ENCODE measurements at regions not wholly inside any gene's neighbourhood (a gene's known extent, or its start where the extent isn't known, plus 50 kb on each side); places are given as distances from the start of the nearest gene placed in this dataset.

GRCh38 chr1:193944454-193944853 lies 758.0 kb upstream of the B3GALT2 start:
- Histone ChIP-seq H3K9ac (ENCODE audit: low read length in 3 of 3) (no peak overlapping the region), H3K4me1 (ENCODE audit: control insufficient read depth in 2 of 3, insufficient read depth in 2 of 3, low read depth in 1 of 3, low read length in 3 of 3) (no peaks in the 10 kb centered on the region), H3K27me3 (ENCODE audit: control insufficient read depth, insufficient read depth, low read length) (no peaks in the 10 kb centered on the region), H3K4me3 (ENCODE audit: low read length in 3 of 3) (no peak overlapping the region), H3K9me3 (ENCODE audit: control insufficient read depth in 2 of 3, insufficient read depth in 1 of 3, low read length in 3 of 3) (peaks cover 0 to 4% (median 0%) of the 10 kb centered on the region in 3 donors), H3K27ac (ENCODE audit: low read depth in 2 of 2, low read length in 2 of 2) (no peak overlapping the region), H3K36me3 (ENCODE audit: control insufficient read depth in 2 of 3, insufficient read depth in 3 of 3, low read length in 3 of 3) (no peaks in the 10 kb centered on the region)
- DNase-seq (no peak), FAIRE-seq (no peak)
- TF ChIP-seq, protein P1, sequence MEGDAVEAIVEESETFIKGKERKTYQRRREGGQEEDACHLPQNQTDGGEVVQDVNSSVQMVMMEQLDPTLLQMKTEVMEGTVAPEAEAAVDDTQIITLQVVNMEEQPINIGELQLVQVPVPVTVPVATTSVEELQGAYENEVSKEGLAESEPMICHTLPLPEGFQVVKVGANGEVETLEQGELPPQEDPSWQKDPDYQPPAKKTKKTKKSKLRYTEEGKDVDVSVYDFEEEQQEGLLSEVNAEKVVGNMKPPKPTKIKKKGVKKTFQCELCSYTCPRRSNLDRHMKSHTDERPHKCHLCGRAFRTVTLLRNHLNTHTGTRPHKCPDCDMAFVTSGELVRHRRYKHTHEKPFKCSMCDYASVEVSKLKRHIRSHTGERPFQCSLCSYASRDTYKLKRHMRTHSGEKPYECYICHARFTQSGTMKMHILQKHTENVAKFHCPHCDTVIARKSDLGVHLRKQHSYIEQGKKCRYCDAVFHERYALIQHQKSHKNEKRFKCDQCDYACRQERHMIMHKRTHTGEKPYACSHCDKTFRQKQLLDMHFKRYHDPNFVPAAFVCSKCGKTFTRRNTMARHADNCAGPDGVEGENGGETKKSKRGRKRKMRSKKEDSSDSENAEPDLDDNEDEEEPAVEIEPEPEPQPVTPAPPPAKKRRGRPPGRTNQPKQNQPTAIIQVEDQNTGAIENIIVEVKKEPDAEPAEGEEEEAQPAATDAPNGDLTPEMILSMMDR (IDR thresholded peaks at IDR 0.05; ENCODE audit: borderline replicate concordance, extremely low read depth, insufficient read depth) = no peak
- intact Hi-C loops (cut with DNase I) = no loop called here

DNA sequence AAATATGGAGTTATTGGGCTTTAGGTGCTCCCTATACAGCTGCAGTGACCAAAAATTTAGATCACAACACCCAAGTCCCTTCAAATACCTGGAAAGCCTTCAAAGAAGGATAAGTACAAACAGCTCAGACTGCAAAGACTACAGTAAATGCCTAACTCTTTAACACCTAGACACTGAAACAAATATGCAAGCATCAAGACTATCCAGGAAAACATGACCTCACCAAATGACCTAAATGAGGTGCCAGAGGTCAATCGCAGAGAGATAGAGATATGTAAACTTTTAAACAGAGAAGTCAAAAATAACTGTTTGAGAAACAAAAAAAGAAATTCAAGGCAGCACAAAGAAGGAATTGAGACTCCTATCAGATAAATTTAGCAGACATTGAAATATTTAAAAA lies 753.8 kb upstream of the B3GALT2 start:
- Histone ChIP-seq H3K4me1 (ENCODE audit: control insufficient read depth in 2 of 3, insufficient read depth in 2 of 3, low read depth in 1 of 3, low read length in 3 of 3) (no peaks in the 10 kb centered on the region), H3K9me3 (ENCODE audit: control insufficient read depth in 2 of 3, insufficient read depth in 1 of 3, low read length in 3 of 3) (peaks cover 0 to 4% (median 0%) of the 10 kb centered on the region in 3 donors), H3K4me3 (ENCODE audit: low read length in 3 of 3) (no peak overlapping the region), H3K9ac (ENCODE audit: low read length in 3 of 3) (no peak overlapping the region), H3K27ac (ENCODE audit: low read depth in 2 of 2, low read length in 2 of 2) (no peak overlapping the region), H3K27me3 (ENCODE audit: control insufficient read depth, insufficient read depth, low read length) (no peaks in the 10 kb centered on the region), H3K36me3 (ENCODE audit: control insufficient read depth in 2 of 3, insufficient read depth in 3 of 3, low read length in 3 of 3) (no peaks in the 10 kb centered on the region)
- TF ChIP-seq, protein P1 (IDR thresholded peaks at IDR 0.05; ENCODE audit: borderline replicate concordance, extremely low read depth, insufficient read depth) = no peak
- intact Hi-C loops (cut with DNase I) = no loop called here
- no peak for FAIRE-seq
- DNase-seq = no peak

GRCh38 chr1:193939585-193939984 lies 753.2 kb upstream of the B3GALT2 start:
- H3K9me3 ChIP-seq (ENCODE audit: control insufficient read depth in 2 of 3, insufficient read depth in 1 of 3, low read length in 3 of 3) = peaks cover 0 to 4% (median 0%) of the 10 kb centered on the region in 3 donors
- no peaks in the 10 kb centered on the region for H3K27me3 ChIP-seq (ENCODE audit: control insufficient read depth, insufficient read depth, low read length)
- H3K36me3 ChIP-seq (ENCODE audit: control insufficient read depth in 2 of 3, insufficient read depth in 3 of 3, low read length in 3 of 3) = no peaks in the 10 kb centered on the region
- no peak overlapping the region for H3K27ac ChIP-seq (ENCODE audit: low read depth in 2 of 2, low read length in 2 of 2)
- H3K9ac ChIP-seq (ENCODE audit: low read length in 3 of 3) = no peak overlapping the region
- intact Hi-C loops (cut with DNase I) = no loop called here
- FAIRE-seq (no peak), DNase-seq (no peak)
- H3K4me1 ChIP-seq (ENCODE audit: control insufficient read depth in 2 of 3, insufficient read depth in 2 of 3, low read depth in 1 of 3, low read length in 3 of 3) = no peaks in the 10 kb centered on the region
- TF ChIP-seq, protein P1 (IDR thresholded peaks at IDR 0.05; ENCODE audit: borderline replicate concordance, extremely low read depth, insufficient read depth) = no peak
- H3K4me3 ChIP-seq (ENCODE audit: low read length in 3 of 3) = no peak overlapping the region

DNA sequence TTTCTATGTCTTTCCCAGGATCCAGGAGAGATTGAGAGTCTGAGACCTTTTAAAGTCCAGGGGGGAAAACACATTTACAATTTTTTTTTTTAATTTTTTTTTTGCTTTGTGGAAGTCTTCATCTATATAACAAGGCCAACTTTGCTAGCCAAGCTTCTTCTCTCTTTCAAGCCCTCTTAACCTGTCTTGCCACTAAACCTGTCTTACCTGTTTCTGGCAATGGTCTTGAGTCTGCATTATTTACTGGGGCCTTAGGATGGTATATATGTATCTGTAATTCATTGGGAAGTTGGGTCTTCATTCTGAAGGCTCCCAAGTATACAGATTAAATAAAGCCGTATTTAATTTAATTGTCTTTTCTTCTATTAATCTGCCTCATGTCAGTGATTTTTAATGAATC lies 750.9 kb upstream of the B3GALT2 start:
- DNase-seq (no peak), FAIRE-seq (no peak)
- Histone ChIP-seq H3K27me3 (ENCODE audit: control insufficient read depth, insufficient read depth, low read length) (no peaks in the 10 kb centered on the region), H3K4me1 (ENCODE audit: control insufficient read depth in 2 of 3, insufficient read depth in 2 of 3, low read depth in 1 of 3, low read length in 3 of 3) (no peaks in the 10 kb centered on the region), H3K4me3 (ENCODE audit: low read length in 3 of 3) (no peak overlapping the region), H3K9me3 (ENCODE audit: control insufficient read depth in 2 of 3, insufficient read depth in 1 of 3, low read length in 3 of 3) (no peaks in the 10 kb centered on the region), H3K36me3 (ENCODE audit: control insufficient read depth in 2 of 3, insufficient read depth in 3 of 3, low read length in 3 of 3) (no peaks in the 10 kb centered on the region), H3K27ac (ENCODE audit: low read depth in 2 of 2, low read length in 2 of 2) (no peak overlapping the region), H3K9ac (ENCODE audit: low read length in 3 of 3) (no peak overlapping the region)
- intact Hi-C loops (cut with DNase I) = no loop called here
- TF ChIP-seq, protein P1 (IDR thresholded peaks at IDR 0.05; ENCODE audit: borderline replicate concordance, extremely low read depth, insufficient read depth) = no peak

Data from kidney (tissue), 13 donors.